ENCODE measurements at regions not wholly inside any gene's neighbourhood (a gene's known extent, or its start where the extent isn't known, plus 50 kb on each side); places are given as distances from the start of the nearest gene placed in this dataset.

GRCh38 chr9:71506821-71507220 lies 261.5 kb downstream of the CEMIP2 start:
- 73% methylated on average over 1 of the region's 1 CpG for WGBS
- Histone ChIP-seq H3K27ac (no peak overlapping the region), H3K4me3 (no peak overlapping the region), H3K9me3 (no peaks in the 10 kb centered on the region), H3K36me3 (no peaks in the 10 kb centered on the region), H3K27me3 (replicated peaks; ENCODE audit: insufficient read depth) (no peaks in the 10 kb centered on the region), H3K4me1 (replicated peaks) (no peaks in the 10 kb centered on the region)
- intact Hi-C loops (cut with DNase I), result no loop called here
- TF ChIP-seq POLR2AphosphoS5 (IDR thresholded peaks at IDR 0.05), result no peak
- TF ChIP-seq CTCF (IDR thresholded peaks at IDR 0.05), result no peak
- TF ChIP-seq POLR2A (IDR thresholded peaks at IDR 0.05), result no peak
- DNase-seq (ENCODE audit: low spot score), result no peak

GRCh38 chr9:71504636-71505035 lies 263.7 kb downstream of the CEMIP2 start:
- Histone ChIP-seq H3K27me3 (replicated peaks; ENCODE audit: insufficient read depth) (no peaks in the 10 kb centered on the region), H3K36me3 (no peaks in the 10 kb centered on the region), H3K9me3 (no peaks in the 10 kb centered on the region), H3K27ac (no peak overlapping the region), H3K4me3 (no peak overlapping the region), H3K4me1 (replicated peaks) (no peaks in the 10 kb centered on the region)
- intact Hi-C loops (cut with DNase I), result no loop called here
- TF ChIP-seq POLR2AphosphoS5 (IDR thresholded peaks at IDR 0.05), result no peak
- TF ChIP-seq CTCF (IDR thresholded peaks at IDR 0.05), result no peak
- no peak for TF ChIP-seq POLR2A (IDR thresholded peaks at IDR 0.05)
- no peak for DNase-seq (ENCODE audit: low spot score)
- 64% methylated on average over 3 of the region's 3 CpGs for WGBS

GRCh38 chr9:71498691-71499090 lies 269.6 kb downstream of the CEMIP2 start:
- no peak overlapping the region for H3K27ac ChIP-seq
- intact Hi-C loops (cut with DNase I), result no loop called here
- no peaks in the 10 kb centered on the region for H3K27me3 ChIP-seq (replicated peaks; ENCODE audit: insufficient read depth)
- 90% methylated on average over 1 of the region's 1 CpG for WGBS
- TF ChIP-seq POLR2A (IDR thresholded peaks at IDR 0.05), result no peak
- TF ChIP-seq POLR2AphosphoS5 (IDR thresholded peaks at IDR 0.05), result no peak
- no peak for TF ChIP-seq CTCF (IDR thresholded peaks at IDR 0.05)
- no peak for DNase-seq (ENCODE audit: low spot score)
- no peaks in the 10 kb centered on the region for H3K9me3 ChIP-seq
- no peaks in the 10 kb centered on the region for H3K36me3 ChIP-seq
- H3K4me3 ChIP-seq, result no peak overlapping the region
- H3K4me1 ChIP-seq (replicated peaks), result no peaks in the 10 kb centered on the region

- DNase-seq (ENCODE audit: low spot score), result no peak
- 28% methylated on average over 2 of the region's 2 CpGs for WGBS
- no peak overlapping the region for H3K4me3 ChIP-seq
- intact Hi-C loops (cut with DNase I), result no loop called here
- no peak for TF ChIP-seq POLR2AphosphoS5 (IDR thresholded peaks at IDR 0.05)
- TF ChIP-seq POLR2A (IDR thresholded peaks at IDR 0.05), result no peak
- TF ChIP-seq CTCF (IDR thresholded peaks at IDR 0.05), result no peak
- H3K27me3 ChIP-seq (replicated peaks; ENCODE audit: insufficient read depth), result no peaks in the 10 kb centered on the region
- H3K27ac ChIP-seq, result no peak overlapping the region
- H3K9me3 ChIP-seq, result no peaks in the 10 kb centered on the region
- no peaks in the 10 kb centered on the region for H3K36me3 ChIP-seq
- H3K4me1 ChIP-seq (replicated peaks), result no peaks in the 10 kb centered on the region
Measured at GRCh38 chr9:71490810-71491209, 277.5 kb downstream of the CEMIP2 start.

- H3K4me1 ChIP-seq (replicated peaks), result no peaks in the 10 kb centered on the region
- 56% methylated on average over 6 of the region's 6 CpGs for WGBS
- intact Hi-C loops (cut with DNase I), result no loop called here
- no peak overlapping the region for H3K27ac ChIP-seq
- no peaks in the 10 kb centered on the region for H3K36me3 ChIP-seq
- no peaks in the 10 kb centered on the region for H3K9me3 ChIP-seq
- H3K27me3 ChIP-seq (replicated peaks; ENCODE audit: insufficient read depth), result no peaks in the 10 kb centered on the region
- no peak for DNase-seq (ENCODE audit: low spot score)
- H3K4me3 ChIP-seq, result no peak overlapping the region
- no peak for TF ChIP-seq POLR2AphosphoS5 (IDR thresholded peaks at IDR 0.05)
- no peak for TF ChIP-seq CTCF (IDR thresholded peaks at IDR 0.05)
- no peak for TF ChIP-seq POLR2A (IDR thresholded peaks at IDR 0.05)
Measured at GRCh38 chr9:71487061-71487460, 281.3 kb downstream of the CEMIP2 start.
